Activated CD4-positive, alpha-beta T cell treated with anti-CD3 and anti-CD28 coated beads for 36 hours (primary cell): ENCODE measurements at regions not wholly inside any gene's neighbourhood (a gene's known extent, or its start where the extent isn't known, plus 50 kb on each side); places are given as distances from the start of the nearest gene placed in this dataset.
"Not testable (repeated sequence)": the region's sequence is repeated elsewhere in the genome, so short reads cannot be mapped to it uniquely, and the experiment has no call there.

Experiments
- ATAC-seq: fragments of 200-7000 bp; cut with Tn5 transposase; one replicate; pipeline ENCODE4 v1.10.0; 2021; ENCODE audit warnings: mild to moderate bottlenecking, moderate library complexity
- CTCF ChIA-PET: fragments of 350-600 bp; sonication (Branson Sonifier 250); formaldehyde crosslinking; loops from one replicate; lab custom pipeline; 2021; ENCODE audit warnings: antibody characterized with exemption; lab: Charles Lee
- POLR2A ChIA-PET: fragments of 350-600 bp; sonication (Branson Sonifier 250); formaldehyde crosslinking; loops from one replicate; lab custom pipeline; 2021; ENCODE audit warnings: antibody characterized with exemption, inconsistent platforms; lab: Charles Lee
- DNase-seq: peaks from one replicate; pipeline ENCODE4 v3.0.0-alpha.2; 2020
- H3K27ac Mint-ChIP-seq: one replicate; pipeline ENCODE4 v1.8.0; 2021; ENCODE audit warnings: mixed read lengths
- H3K27me3 Mint-ChIP-seq: one replicate; pipeline ENCODE4 v1.8.0; 2021; ENCODE audit warnings: mixed read lengths
- H3K36me3 Mint-ChIP-seq: one replicate; pipeline ENCODE4 v1.8.0; 2021; ENCODE audit warnings: low read depth, mixed read lengths
- H3K4me1 Mint-ChIP-seq: one replicate; pipeline ENCODE4 v1.8.0; 2021; ENCODE audit warnings: mixed read lengths
- H3K4me3 Mint-ChIP-seq: one replicate; pipeline ENCODE4 v1.8.0; 2021; ENCODE audit warnings: mild to moderate bottlenecking, moderate library complexity, mixed read lengths
- H3K9me3 Mint-ChIP-seq: one replicate; pipeline ENCODE4 v1.8.0; 2021; ENCODE audit warnings: low read depth, mixed read lengths
- intact Hi-C, 2 experiments: fragments of 100-400 bp; cut with DNase I in 1 of 2; cut with micrococcal nuclease in 1 of 2; formaldehyde crosslinking; loops; one replicate each; pipeline versions ENCODE4 v1.14.2 to v1.15.1; 2022 to 2024; cut with DNase I, micrococcal nuclease

GRCh38 chr12:115311875-115312274 is 627.9 kb upstream of the TBX3 start:
- H3K9me3 Mint-ChIP-seq = peaks cover 2% of the 10 kb centered on the region
- CTCF ChIA-PET = no interaction called here

GRCh38 chr12:115308918-115309317 is 624.9 kb upstream of the TBX3 start:
- CTCF ChIA-PET = no interaction called here
- Mint-ChIP-seq H3K4me1 (no peaks in the 10 kb centered on the region), H3K27me3 (no peaks in the 10 kb centered on the region), H3K4me3 (no peak overlapping the region), H3K9me3 (peaks cover 2% of the 10 kb centered on the region), H3K36me3 (no peaks in the 10 kb centered on the region), H3K27ac (no peak overlapping the region)
- POLR2A ChIA-PET = no interaction called here
- intact Hi-C loops = no loop called here
- ATAC-seq (no peak), DNase-seq (no peak)

More at GRCh38 chr12:115311875-115312274, 627.9 kb upstream of the TBX3 start:
- POLR2A ChIA-PET = no interaction called here
- Mint-ChIP-seq H3K4me1 (no peaks in the 10 kb centered on the region), H3K36me3 (no peaks in the 10 kb centered on the region), H3K27me3 (no peaks in the 10 kb centered on the region), H3K4me3 (no peak overlapping the region), H3K27ac (no peak overlapping the region)
- intact Hi-C loops = no loop called here
- ATAC-seq (no peak), DNase-seq (no peak)

- H3K9me3 Mint-ChIP-seq = peaks cover 2% of the 10 kb centered on the region
- ChIA-PET CTCF (no interaction called here), POLR2A (no interaction called here)
- H3K27ac Mint-ChIP-seq = no peak overlapping the region
- ATAC-seq = no peak
- H3K27me3 Mint-ChIP-seq = no peaks in the 10 kb centered on the region
- no peak for DNase-seq
- no peaks in the 10 kb centered on the region for H3K4me1 Mint-ChIP-seq
- H3K36me3 Mint-ChIP-seq = no peaks in the 10 kb centered on the region
- no peak overlapping the region for H3K4me3 Mint-ChIP-seq
- intact Hi-C loops = no loop called here
Observed at GRCh38 chr12:115306380-115306779, 622.4 kb upstream of the TBX3 start.

- Mint-ChIP-seq H3K4me3 (no peak overlapping the region), H3K4me1 (no peaks in the 10 kb centered on the region), H3K27me3 (no peaks in the 10 kb centered on the region), H3K9me3 (peaks cover 2% of the 10 kb centered on the region), H3K27ac (no peak overlapping the region), H3K36me3 (no peaks in the 10 kb centered on the region)
- POLR2A ChIA-PET = no interaction called here
- ATAC-seq (no peak), DNase-seq (no peak)
- CTCF ChIA-PET = no interaction called here
- intact Hi-C loops = no loop called here
Observed at GRCh38 chr12:115305867-115306266, 621.9 kb upstream of the TBX3 start.

GRCh38 chr12:115305275-115305674 is 621.3 kb upstream of the TBX3 start:
- intact Hi-C loops = no loop called here
- no peak overlapping the region for H3K27ac Mint-ChIP-seq
- H3K4me1 Mint-ChIP-seq = no peaks in the 10 kb centered on the region
- DNase-seq (no peak), ATAC-seq (no peak)
- H3K27me3 Mint-ChIP-seq = no peaks in the 10 kb centered on the region
- H3K4me3 Mint-ChIP-seq = no peak overlapping the region
- CTCF ChIA-PET = no interaction called here
- no peaks in the 10 kb centered on the region for H3K36me3 Mint-ChIP-seq
- H3K9me3 Mint-ChIP-seq = peaks cover 2% of the 10 kb centered on the region
- POLR2A ChIA-PET = interaction anchor here (0.7 kb wide), 1 partner anchor 220 kb away, joined by 3 read pairs; no protein-coding TSS in a partner anchor

- intact Hi-C loops = no loop called here
- ATAC-seq (no peak), DNase-seq (no peak)
- CTCF ChIA-PET = no interaction called here
- Mint-ChIP-seq H3K36me3 (no peaks in the 10 kb centered on the region), H3K27me3 (no peaks in the 10 kb centered on the region), H3K27ac (no peak overlapping the region), H3K9me3 (peaks cover 2% of the 10 kb centered on the region), H3K4me3 (no peak overlapping the region), H3K4me1 (no peaks in the 10 kb centered on the region)
- POLR2A ChIA-PET = no interaction called here
Observed at GRCh38 chr12:115303723-115304309, 619.8 kb upstream of the TBX3 start.

GRCh38 chr12:115297445-115297844 is 613.5 kb upstream of the TBX3 start:
- intact Hi-C loops = no loop called here
- ChIA-PET CTCF (no interaction called here), POLR2A (no interaction called here)
- H3K27me3 Mint-ChIP-seq = peaks cover 3% of the 10 kb centered on the region
- no peak for DNase-seq
- H3K36me3 Mint-ChIP-seq = no peaks in the 10 kb centered on the region
- no peak overlapping the region for H3K4me3 Mint-ChIP-seq
- no peak for ATAC-seq
- H3K4me1 Mint-ChIP-seq = no peaks in the 10 kb centered on the region
- peaks cover 3% of the 10 kb centered on the region for H3K9me3 Mint-ChIP-seq
- no peak overlapping the region for H3K27ac Mint-ChIP-seq

GRCh38 chr12:115296613-115297198 is 612.7 kb upstream of the TBX3 start:
- CTCF ChIA-PET = no interaction called here
- POLR2A ChIA-PET = no interaction called here
- intact Hi-C loops = no loop called here

GRCh38 chr12:115295886-115296285 is 611.9 kb upstream of the TBX3 start:
- intact Hi-C loops = no loop called here
- peaks cover 3% of the 10 kb centered on the region for H3K9me3 Mint-ChIP-seq
- H3K27ac Mint-ChIP-seq = no peak overlapping the region
- H3K4me1 Mint-ChIP-seq = no peaks in the 10 kb centered on the region
- CTCF ChIA-PET = no interaction called here
- ATAC-seq (no peak), DNase-seq (no peak)
- H3K36me3 Mint-ChIP-seq = no peaks in the 10 kb centered on the region
- no peak overlapping the region for H3K4me3 Mint-ChIP-seq
- POLR2A ChIA-PET = no interaction called here
- H3K27me3 Mint-ChIP-seq = peaks cover 3% of the 10 kb centered on the region

More at GRCh38 chr12:115296613-115297198, 612.7 kb upstream of the TBX3 start:
- no peak for DNase-seq
- Mint-ChIP-seq H3K4me1 (no peaks in the 10 kb centered on the region), H3K4me3 (no peak overlapping the region), H3K36me3 (no peaks in the 10 kb centered on the region), H3K27ac (no peak overlapping the region), H3K27me3 (peaks cover 3% of the 10 kb centered on the region), H3K9me3 (peaks cover 3% of the 10 kb centered on the region)
- ATAC-seq = no peak

- H3K4me3 Mint-ChIP-seq = no peak overlapping the region
- peaks cover 3% of the 10 kb centered on the region for H3K9me3 Mint-ChIP-seq
- H3K4me1 Mint-ChIP-seq = no peaks in the 10 kb centered on the region
- no peak for DNase-seq
- H3K27ac Mint-ChIP-seq = no peak overlapping the region
- CTCF ChIA-PET = interaction anchor here (0.8 kb wide), 1 partner anchor 459 kb away, joined by 3 read pairs; no protein-coding TSS in a partner anchor
- peaks cover 3% of the 10 kb centered on the region for H3K27me3 Mint-ChIP-seq
- intact Hi-C loops = no loop called here
- POLR2A ChIA-PET = no interaction called here
- ATAC-seq = no peak
- no peaks in the 10 kb centered on the region for H3K36me3 Mint-ChIP-seq
Observed at GRCh38 chr12:115294453-115295133, 610.6 kb upstream of the TBX3 start.

- H3K27ac Mint-ChIP-seq, H3K9me3 Mint-ChIP-seq, intact Hi-C loops, POLR2A ChIA-PET, ATAC-seq, DNase-seq, H3K36me3 Mint-ChIP-seq, H3K27me3 Mint-ChIP-seq, H3K4me1 Mint-ChIP-seq, H3K4me3 Mint-ChIP-seq: not testable (repeated sequence)
- CTCF ChIA-PET = interaction anchor here (0.6 kb wide), 1 partner anchor 1136 kb away, joined by 4 read pairs; no protein-coding TSS in a partner anchor
Observed at GRCh38 chr12:115285429-115285828, 601.5 kb upstream of the TBX3 start.

GRCh38 chr12:115273456-115273855 is 589.5 kb upstream of the TBX3 start:
- CTCF ChIA-PET = no interaction called here
- H3K4me1 Mint-ChIP-seq = no peaks in the 10 kb centered on the region
- intact Hi-C loops = no loop called here
- no peaks in the 10 kb centered on the region for H3K9me3 Mint-ChIP-seq
- H3K36me3 Mint-ChIP-seq = no peaks in the 10 kb centered on the region
- H3K27me3 Mint-ChIP-seq = no peaks in the 10 kb centered on the region
- POLR2A ChIA-PET = no interaction called here
- DNase-seq (no peak), ATAC-seq (no peak)
- no peak overlapping the region for H3K4me3 Mint-ChIP-seq
- H3K27ac Mint-ChIP-seq = no peak overlapping the region
